ENCODE measurements at regions not wholly inside any gene's neighbourhood (a gene's known extent, or its start where the extent isn't known, plus 50 kb on each side); places are given as distances from the start of the nearest gene placed in this dataset.
"Not testable (repeated sequence)": the region's sequence is repeated elsewhere in the genome, so short reads cannot be mapped to it uniquely, and the experiment has no call there.

- H3K27ac ChIP-seq (ENCODE audit: low read depth, low read length) = no peak overlapping the region
- no peak for TF ChIP-seq CTCF (IDR thresholded peaks at IDR 0.05; ENCODE audit: insufficient read depth, low read length, poor library complexity, severe bottlenecking)
- no peak for TF ChIP-seq EZH2phosphoT487 (conservative IDR thresholded peaks at IDR 0.05; ENCODE audit: low read length)
- H3K9me2 ChIP-seq (replicated peaks; ENCODE audit: insufficient read depth, low read length) = no peaks in the 10 kb centered on the region
- H3K4me2 ChIP-seq (ENCODE audit: low read depth, low read length, poor library complexity, severe bottlenecking) = no peak overlapping the region
- no peaks in the 10 kb centered on the region for H4K20me1 ChIP-seq (ENCODE audit: low read depth, low read length)
- no peaks in the 10 kb centered on the region for H3F3A ChIP-seq (ENCODE audit: insufficient read depth)
- no peak overlapping the region for H3K9ac ChIP-seq (ENCODE audit: low read length)
- H3K9me3 ChIP-seq (ENCODE audit: insufficient read depth, low read length) = no peaks in the 10 kb centered on the region
- H3K4me3 ChIP-seq (ENCODE audit: insufficient read depth, low read length, poor library complexity, severe bottlenecking) = no peak overlapping the region
- H3K36me3 ChIP-seq (ENCODE audit: low read length) = no peaks in the 10 kb centered on the region
- no peak overlapping the region for H2AFZ ChIP-seq (ENCODE audit: low read depth, low read length, severe bottlenecking)
- no peaks in the 10 kb centered on the region for H3K79me2 ChIP-seq (ENCODE audit: insufficient read depth, low read length)
- no peaks in the 10 kb centered on the region for H3K27me3 ChIP-seq (ENCODE audit: low read length)
Observed at GRCh38 chr4:24364852-24365251, 219.5 kb downstream of the DHX15 start.

DNA sequence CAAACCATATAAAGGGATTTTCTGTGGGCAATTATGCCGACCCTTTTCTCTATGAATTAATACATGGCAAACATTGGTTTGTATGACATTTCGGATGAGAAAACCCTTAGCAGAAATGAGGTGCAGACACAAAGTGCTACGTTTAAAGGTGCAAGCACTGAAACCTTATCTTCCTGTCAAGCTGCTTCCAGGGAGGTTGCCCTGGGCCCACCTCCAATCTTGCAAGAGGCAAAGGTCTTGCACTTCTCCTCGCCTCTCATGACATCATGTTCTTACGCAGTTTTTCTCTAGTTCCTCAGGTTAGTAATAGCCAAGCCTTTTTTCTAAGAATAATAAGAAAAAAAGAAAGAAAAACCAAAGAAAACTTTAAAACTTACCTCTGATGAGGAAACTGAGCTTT lies 220.1 kb downstream of the DHX15 start:
- Histone ChIP-seq H4K20me1 (ENCODE audit: low read depth, low read length) (no peaks in the 10 kb centered on the region), H2AFZ (ENCODE audit: low read depth, low read length, severe bottlenecking) (no peak overlapping the region), H3K27ac (ENCODE audit: low read depth, low read length) (no peak overlapping the region), H3K9me3 (ENCODE audit: insufficient read depth, low read length) (no peaks in the 10 kb centered on the region), H3K36me3 (ENCODE audit: low read length) (no peaks in the 10 kb centered on the region), H3K4me2 (ENCODE audit: low read depth, low read length, poor library complexity, severe bottlenecking) (no peak overlapping the region), H3K27me3 (ENCODE audit: low read length) (no peaks in the 10 kb centered on the region), H3K79me2 (ENCODE audit: insufficient read depth, low read length) (no peaks in the 10 kb centered on the region), H3K9me2 (replicated peaks; ENCODE audit: insufficient read depth, low read length) (no peaks in the 10 kb centered on the region), H3K4me3 (ENCODE audit: insufficient read depth, low read length, poor library complexity, severe bottlenecking) (no peak overlapping the region), H3K9ac (ENCODE audit: low read length) (no peak overlapping the region), H3F3A (ENCODE audit: insufficient read depth) (no peaks in the 10 kb centered on the region)
- TF ChIP-seq EZH2phosphoT487 (conservative IDR thresholded peaks at IDR 0.05; ENCODE audit: low read length) (no peak), CTCF (IDR thresholded peaks at IDR 0.05; ENCODE audit: insufficient read depth, low read length, poor library complexity, severe bottlenecking) (no peak)

DNA sequence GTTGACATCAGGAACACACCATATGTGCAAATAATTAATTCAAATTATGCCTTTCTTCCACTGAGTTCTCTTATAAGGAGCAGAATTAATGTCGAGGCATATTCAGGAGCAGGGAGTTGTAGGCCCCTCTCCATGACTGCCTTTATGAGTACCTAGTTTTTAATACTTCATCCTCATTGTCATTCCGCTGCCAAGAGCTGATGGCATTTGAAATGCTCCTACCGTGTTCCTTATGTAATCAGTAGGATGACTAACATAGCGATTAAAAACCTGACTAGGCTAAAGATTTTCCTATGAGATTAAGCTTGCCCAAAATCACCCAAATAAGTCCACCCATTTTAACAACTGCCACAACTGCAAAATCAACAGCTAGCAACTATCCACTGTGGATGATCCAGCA lies 220.6 kb downstream of the DHX15 start:
- Histone ChIP-seq H3K9me3 (ENCODE audit: insufficient read depth, low read length) (no peaks in the 10 kb centered on the region), H3K36me3 (ENCODE audit: low read length) (no peaks in the 10 kb centered on the region), H3K9ac (ENCODE audit: low read length) (no peak overlapping the region), H3F3A (ENCODE audit: insufficient read depth) (no peaks in the 10 kb centered on the region), H3K79me2 (ENCODE audit: insufficient read depth, low read length) (no peaks in the 10 kb centered on the region), H3K27ac (ENCODE audit: low read depth, low read length) (no peak overlapping the region), H4K20me1 (ENCODE audit: low read depth, low read length) (no peaks in the 10 kb centered on the region), H3K4me2 (ENCODE audit: low read depth, low read length, poor library complexity, severe bottlenecking) (no peak overlapping the region), H3K4me3 (ENCODE audit: insufficient read depth, low read length, poor library complexity, severe bottlenecking) (no peak overlapping the region), H3K9me2 (replicated peaks; ENCODE audit: insufficient read depth, low read length) (no peaks in the 10 kb centered on the region), H3K27me3 (ENCODE audit: low read length) (no peaks in the 10 kb centered on the region), H2AFZ (ENCODE audit: low read depth, low read length, severe bottlenecking) (no peak overlapping the region)
- TF ChIP-seq EZH2phosphoT487 (conservative IDR thresholded peaks at IDR 0.05; ENCODE audit: low read length) (no peak), CTCF (IDR thresholded peaks at IDR 0.05; ENCODE audit: insufficient read depth, low read length, poor library complexity, severe bottlenecking) (no peak)

DNA sequence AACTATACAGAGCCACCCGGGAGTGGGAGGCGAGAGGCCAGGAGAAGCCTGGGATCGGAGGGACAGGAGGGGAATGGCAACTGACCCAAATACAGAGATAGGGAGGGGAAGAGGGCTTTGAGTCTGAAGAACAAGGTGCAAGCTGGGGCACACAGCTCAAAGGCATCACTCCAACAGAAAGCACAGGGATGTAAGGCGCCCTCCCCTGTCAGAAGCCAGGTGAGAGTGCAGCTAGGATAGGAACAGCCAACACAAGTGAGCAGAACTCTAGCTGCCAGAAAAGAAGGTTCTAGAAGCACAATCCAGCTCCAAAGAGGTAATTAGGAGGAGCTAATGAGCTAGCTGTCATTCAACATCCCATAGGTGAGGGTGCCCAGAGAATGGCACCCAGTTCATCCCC lies 232.2 kb downstream of the DHX15 start:
- Histone ChIP-seq H3K4me2 (ENCODE audit: low read depth, low read length, poor library complexity, severe bottlenecking) (no peak overlapping the region), H2AFZ (ENCODE audit: low read depth, low read length, severe bottlenecking) (no peak overlapping the region), H3K9ac (ENCODE audit: low read length) (no peak overlapping the region), H3F3A (ENCODE audit: insufficient read depth) (no peaks in the 10 kb centered on the region), H4K20me1 (ENCODE audit: low read depth, low read length) (no peaks in the 10 kb centered on the region), H3K4me3 (ENCODE audit: insufficient read depth, low read length, poor library complexity, severe bottlenecking) (no peak overlapping the region), H3K9me2 (replicated peaks; ENCODE audit: insufficient read depth, low read length) (no peaks in the 10 kb centered on the region), H3K79me2 (ENCODE audit: insufficient read depth, low read length) (no peaks in the 10 kb centered on the region), H3K27ac (ENCODE audit: low read depth, low read length) (no peak overlapping the region), H3K36me3 (ENCODE audit: low read length) (no peaks in the 10 kb centered on the region), H3K27me3 (ENCODE audit: low read length) (no peaks in the 10 kb centered on the region), H3K9me3 (ENCODE audit: insufficient read depth, low read length) (no peaks in the 10 kb centered on the region)
- TF ChIP-seq EZH2phosphoT487 (conservative IDR thresholded peaks at IDR 0.05; ENCODE audit: low read length) = no peak

- H3F3A ChIP-seq (ENCODE audit: insufficient read depth); H3K4me2 ChIP-seq (ENCODE audit: low read depth, low read length, poor library complexity, severe bottlenecking); H3K9me2 ChIP-seq (replicated peaks; ENCODE audit: insufficient read depth, low read length); H3K4me3 ChIP-seq (ENCODE audit: insufficient read depth, low read length, poor library complexity, severe bottlenecking); H3K27me3 ChIP-seq (ENCODE audit: low read length); H2AFZ ChIP-seq (ENCODE audit: low read depth, low read length, severe bottlenecking); H3K27ac ChIP-seq (ENCODE audit: low read depth, low read length); H3K36me3 ChIP-seq (ENCODE audit: low read length); H3K9ac ChIP-seq (ENCODE audit: low read length); H3K79me2 ChIP-seq (ENCODE audit: insufficient read depth, low read length); H4K20me1 ChIP-seq (ENCODE audit: low read depth, low read length); H3K9me3 ChIP-seq (ENCODE audit: insufficient read depth, low read length): not testable (repeated sequence)
Observed at GRCh38 chr4:24349168-24349996, 235.0 kb downstream of the DHX15 start.

Data from SU-DHL-6 (cell line).